ENCODE measurements at regions not wholly inside any gene's neighbourhood (a gene's known extent, or its start where the extent isn't known, plus 50 kb on each side); places are given as distances from the start of the nearest gene placed in this dataset.

DNA sequence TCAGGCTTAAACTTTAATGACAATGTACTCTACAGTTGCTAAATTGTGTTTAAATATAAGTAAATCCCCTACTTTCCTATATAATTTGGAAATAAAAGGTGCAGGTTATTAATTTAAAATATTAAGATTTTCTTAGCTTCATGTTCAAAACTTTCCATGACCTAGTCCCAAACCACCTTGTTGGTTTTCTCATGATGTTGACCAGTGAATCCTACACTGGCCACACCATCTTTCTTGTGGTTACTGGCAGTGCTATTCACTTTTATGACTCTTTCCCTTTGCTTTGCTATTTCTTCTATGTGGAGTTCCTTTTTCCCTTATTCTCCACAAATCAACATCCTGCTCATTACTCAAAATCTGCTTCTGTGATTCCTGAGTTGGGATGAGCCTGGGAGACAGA, 138.6 kb upstream of the NDUFV2 start:
- TF ChIP-seq, protein P1, sequence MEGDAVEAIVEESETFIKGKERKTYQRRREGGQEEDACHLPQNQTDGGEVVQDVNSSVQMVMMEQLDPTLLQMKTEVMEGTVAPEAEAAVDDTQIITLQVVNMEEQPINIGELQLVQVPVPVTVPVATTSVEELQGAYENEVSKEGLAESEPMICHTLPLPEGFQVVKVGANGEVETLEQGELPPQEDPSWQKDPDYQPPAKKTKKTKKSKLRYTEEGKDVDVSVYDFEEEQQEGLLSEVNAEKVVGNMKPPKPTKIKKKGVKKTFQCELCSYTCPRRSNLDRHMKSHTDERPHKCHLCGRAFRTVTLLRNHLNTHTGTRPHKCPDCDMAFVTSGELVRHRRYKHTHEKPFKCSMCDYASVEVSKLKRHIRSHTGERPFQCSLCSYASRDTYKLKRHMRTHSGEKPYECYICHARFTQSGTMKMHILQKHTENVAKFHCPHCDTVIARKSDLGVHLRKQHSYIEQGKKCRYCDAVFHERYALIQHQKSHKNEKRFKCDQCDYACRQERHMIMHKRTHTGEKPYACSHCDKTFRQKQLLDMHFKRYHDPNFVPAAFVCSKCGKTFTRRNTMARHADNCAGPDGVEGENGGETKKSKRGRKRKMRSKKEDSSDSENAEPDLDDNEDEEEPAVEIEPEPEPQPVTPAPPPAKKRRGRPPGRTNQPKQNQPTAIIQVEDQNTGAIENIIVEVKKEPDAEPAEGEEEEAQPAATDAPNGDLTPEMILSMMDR (IDR thresholded peaks at IDR 0.05), result no peak
- no peak for TF ChIP-seq EP300 (IDR thresholded peaks at IDR 0.05)

All from suprapubic skin (tissue), 3 donors.